ENCODE measurements at regions not wholly inside any gene's neighbourhood (a gene's known extent, or its start where the extent isn't known, plus 50 kb on each side); places are given as distances from the start of the nearest gene placed in this dataset.

- TF ChIP-seq CTCF (conservative IDR thresholded peaks at IDR 0.05; ENCODE audit: low read depth, low read length) (no peak), SMC3 (IDR thresholded peaks at IDR 0.05; ENCODE audit: low read depth, low read length) (no peak), CEBPB (IDR thresholded peaks at IDR 0.05; ENCODE audit: low read depth, low read length) (no peak), POLR2A (IDR thresholded peaks at IDR 0.05; ENCODE audit: low read depth, low read length) (no peak), NFE2L2 (IDR thresholded peaks at IDR 0.05; ENCODE audit: low read depth, low read length) (no peak)
Measured at GRCh38 chr5:36377192-36377591, 75.5 kb upstream of the RANBP3L start.

Measured in IMR-90 (cell line).